Activated T-cell treated with anti-CD3 and anti-CD28 coated beads for 24 hours (primary cell): ENCODE measurements at regions not wholly inside any gene's neighbourhood (a gene's known extent, or its start where the extent isn't known, plus 50 kb on each side); places are given as distances from the start of the nearest gene placed in this dataset.
"Not testable (repeated sequence)": the region's sequence is repeated elsewhere in the genome, so short reads cannot be mapped to it uniquely, and the experiment has no call there.

ENCODE experiments used
- DNase-seq: peaks from one replicate; pipeline ENCODE4 v3.0.0-alpha.2; 2020; ENCODE audit warnings: low read depth

GRCh38 chr2:176574484-176575236 lies 305.4 kb downstream of the MTX2 start:
- DNase-seq = no peak

- DNase-seq = no peak
These were observed 306.0 kb downstream of the MTX2 start for GRCh38 chr2:176575237-176575744.

- DNase-seq = no peak
These were observed 307.8 kb downstream of the MTX2 start for GRCh38 chr2:176577054-176577453.

GRCh38 chr2:176578292-176578691 lies 309.1 kb downstream of the MTX2 start:
- not testable (repeated sequence) for DNase-seq

- DNase-seq = no peak
These were observed 310.4 kb downstream of the MTX2 start for GRCh38 chr2:176579608-176580007.

- DNase-seq = no peak
These were observed 312.4 kb downstream of the MTX2 start for GRCh38 chr2:176581557-176582165.

GRCh38 chr2:176582176-176582575 lies 312.9 kb downstream of the MTX2 start:
- no peak for DNase-seq

- DNase-seq = no peak
These were observed 313.8 kb downstream of the MTX2 start for GRCh38 chr2:176582990-176583481.

GRCh38 chr2:176583607-176584006 lies 314.4 kb downstream of the MTX2 start:
- no peak for DNase-seq

GRCh38 chr2:176584333-176584732 lies 315.1 kb downstream of the MTX2 start:
- no peak for DNase-seq

- DNase-seq = no peak
These were observed 316.0 kb downstream of the MTX2 start for GRCh38 chr2:176585291-176585690.

GRCh38 chr2:176585791-176586190 lies 316.5 kb downstream of the MTX2 start:
- DNase-seq = no peak

GRCh38 chr2:176589287-176589686 lies 320.0 kb downstream of the MTX2 start:
- no peak for DNase-seq

- DNase-seq = no peak
These were observed 320.7 kb downstream of the MTX2 start for GRCh38 chr2:176589825-176590440.

GRCh38 chr2:176592216-176592615 lies 323.0 kb downstream of the MTX2 start:
- DNase-seq = no peak

GRCh38 chr2:176595986-176596385 lies 326.7 kb downstream of the MTX2 start:
- no peak for DNase-seq

GRCh38 chr2:176597916-176598315 lies 328.7 kb downstream of the MTX2 start:
- no peak for DNase-seq

- no peak for DNase-seq
These were observed 329.1 kb downstream of the MTX2 start for GRCh38 chr2:176598351-176598750.

GRCh38 chr2:176599796-176600485 lies 330.7 kb downstream of the MTX2 start:
- no peak for DNase-seq

- no peak for DNase-seq
These were observed 331.8 kb downstream of the MTX2 start for GRCh38 chr2:176601066-176601465.

- DNase-seq = no peak
These were observed 342.8 kb downstream of the MTX2 start for GRCh38 chr2:176612036-176612435.

- DNase-seq = no peak
These were observed 343.5 kb downstream of the MTX2 start for GRCh38 chr2:176612736-176613135.
